Esophagus (tissue), 2 donors: ENCODE measurements at regions not wholly inside any gene's neighbourhood (a gene's known extent, or its start where the extent isn't known, plus 50 kb on each side); places are given as distances from the start of the nearest gene placed in this dataset.

Experiments used
- H3K27ac ChIP-seq, 2 donors: one replicate each; pipeline ENCODE4 v1.5.1; 2013; ENCODE audit warnings: low read depth in 2 of 2, mild to moderate bottlenecking in 2 of 2, inconsistent platforms in 1 of 2, low read length in 1 of 2, moderate library complexity in 1 of 2
- H3K27me3 ChIP-seq, 2 donors: one replicate each; pipeline ENCODE4 v1.6.1; 2013; ENCODE audit warnings: low read length in 2 of 2, control low read depth in 1 of 2, mild to moderate bottlenecking in 1 of 2; ENCODE audit not compliant: insufficient read depth in 2 of 2, control insufficient read depth in 1 of 2
- H3K36me3 ChIP-seq, 2 donors: one replicate each; pipeline ENCODE4 v1.6.1; 2013; ENCODE audit warnings: low read length in 1 of 2; ENCODE audit not compliant: control insufficient read depth in 2 of 2, insufficient read depth in 2 of 2
- H3K4me1 ChIP-seq, 2 donors: one replicate each; pipeline ENCODE4 v1.6.1; 2013; ENCODE audit warnings: low read length in 1 of 2; ENCODE audit not compliant: control insufficient read depth in 2 of 2, insufficient read depth in 2 of 2
- H3K4me3 ChIP-seq, 2 donors: one replicate each; pipeline ENCODE4 v1.5.1; 2013; ENCODE audit warnings: low read length in 2 of 2, mild to moderate bottlenecking in 2 of 2, low read depth in 1 of 2, moderate library complexity in 1 of 2
- H3K9me3 ChIP-seq, 2 donors: one replicate each; pipeline ENCODE4 v1.6.1; 2013; ENCODE audit warnings: mild to moderate bottlenecking in 2 of 2, low read depth in 1 of 2, low read length in 1 of 2, moderate library complexity in 1 of 2; ENCODE audit not compliant: control insufficient read depth in 2 of 2, insufficient read depth in 1 of 2
- WGBS, 2 donors: extraction: QIAGEN DNeasy Blood & Tissue Kit; methylation state at CpG; one replicate each; pipeline ENCODE4 v1.1.7; 2013; 5-methylcytosine and 5-hydroxymethylcytosine counted together
- donor health status: healthy with polysubstance abuse.
- donor health status: Bipolar disorder and iron deficiency.

DNA sequence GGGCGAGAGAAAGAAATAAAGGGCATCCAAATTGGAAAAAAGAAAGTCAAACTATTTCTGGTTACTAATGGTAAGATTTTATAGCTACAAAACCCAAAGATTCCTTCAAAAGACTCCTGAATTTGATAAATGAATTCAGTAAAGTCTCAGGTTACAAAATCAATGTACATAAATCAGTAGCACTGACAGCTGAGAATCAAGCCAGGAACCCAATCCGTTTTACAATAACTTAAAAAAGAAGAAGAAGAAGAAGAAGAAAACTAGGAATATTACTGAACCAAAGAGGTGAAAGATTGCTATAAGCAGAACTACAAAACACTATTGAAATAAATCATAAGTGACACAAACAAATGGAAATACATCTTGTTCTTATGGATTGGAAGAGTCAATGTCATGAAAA lies 291.5 kb upstream of the GULP1 start:
- Histone ChIP-seq H3K4me1 (no peaks in the 10 kb centered on the region), H3K36me3 (no peaks in the 10 kb centered on the region), H3K27ac (no peak overlapping the region), H3K4me3 (no peak overlapping the region), H3K9me3 (no peaks in the 10 kb centered on the region), H3K27me3 (no peaks in the 10 kb centered on the region)
- WGBS, 2 donors = 21 to 36% methylated on average over 2 of the region's 2 CpGs

- Histone ChIP-seq H3K36me3 (no peaks in the 10 kb centered on the region), H3K9me3 (no peaks in the 10 kb centered on the region), H3K4me1 (no peaks in the 10 kb centered on the region), H3K4me3 (no peak overlapping the region), H3K27ac (no peak overlapping the region), H3K27me3 (no peaks in the 10 kb centered on the region)
- WGBS, 2 donors = 25 to 57% methylated on average over 2 of the region's 2 CpGs
Measured at GRCh38 chr2:188003800-188004199, 287.9 kb upstream of the GULP1 start.

GRCh38 chr2:188013767-188014166 lies 277.9 kb upstream of the GULP1 start:
- no peaks in the 10 kb centered on the region for H3K36me3 ChIP-seq
- no peaks in the 10 kb centered on the region for H3K27me3 ChIP-seq
- H3K9me3 ChIP-seq = no peaks in the 10 kb centered on the region
- H3K4me1 ChIP-seq = no peaks in the 10 kb centered on the region
- no peak overlapping the region for H3K4me3 ChIP-seq
- no peak overlapping the region for H3K27ac ChIP-seq

- WGBS, 2 donors = 81 to 93% methylated on average over 3 of the region's 3 CpGs
- Histone ChIP-seq H3K4me3 (no peak overlapping the region), H3K27me3 (no peaks in the 10 kb centered on the region), H3K36me3 (no peaks in the 10 kb centered on the region), H3K4me1 (no peaks in the 10 kb centered on the region), H3K9me3 (peaks cover 0 to 6% of the 10 kb centered on the region in 2 donors), H3K27ac (no peak overlapping the region)
Measured at GRCh38 chr2:188016917-188017316, 274.8 kb upstream of the GULP1 start.

DNA sequence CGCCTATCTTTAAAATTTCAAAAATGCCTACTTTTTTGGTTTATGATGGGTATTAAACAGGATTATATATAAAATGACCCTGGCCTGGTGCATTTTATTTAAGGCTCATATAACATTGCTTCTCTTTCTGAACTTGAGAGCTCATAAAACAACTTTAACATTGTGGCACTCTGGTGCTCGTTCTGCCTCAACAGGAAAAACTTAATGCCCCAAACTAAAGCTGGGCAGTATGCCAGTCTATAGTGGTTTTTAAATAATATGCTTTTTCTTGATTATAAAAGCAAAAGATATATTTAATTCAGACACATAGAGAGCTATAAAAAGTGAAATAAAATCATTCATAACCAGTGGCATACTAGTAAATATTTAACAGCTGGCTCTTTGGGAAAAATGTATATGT lies 269.3 kb upstream of the GULP1 start:
- 55 to 69% methylated on average over 2 of the region's 2 CpGs for WGBS, 2 donors
- Histone ChIP-seq H3K9me3 (peaks cover 0 to 6% of the 10 kb centered on the region in 2 donors), H3K27ac (no peak overlapping the region), H3K36me3 (no peaks in the 10 kb centered on the region), H3K4me3 (no peak overlapping the region), H3K27me3 (no peaks in the 10 kb centered on the region), H3K4me1 (no peaks in the 10 kb centered on the region)

- Histone ChIP-seq H3K4me3 (no peak overlapping the region), H3K4me1 (no peaks in the 10 kb centered on the region), H3K27ac (no peak overlapping the region), H3K36me3 (no peaks in the 10 kb centered on the region), H3K27me3 (no peaks in the 10 kb centered on the region), H3K9me3 (peaks cover 0 to 6% of the 10 kb centered on the region in 2 donors)
- WGBS, 2 donors = 81 to 93% methylated on average over 1 of the region's 1 CpG
Measured at GRCh38 chr2:188023035-188023434, 268.6 kb upstream of the GULP1 start.

DNA sequence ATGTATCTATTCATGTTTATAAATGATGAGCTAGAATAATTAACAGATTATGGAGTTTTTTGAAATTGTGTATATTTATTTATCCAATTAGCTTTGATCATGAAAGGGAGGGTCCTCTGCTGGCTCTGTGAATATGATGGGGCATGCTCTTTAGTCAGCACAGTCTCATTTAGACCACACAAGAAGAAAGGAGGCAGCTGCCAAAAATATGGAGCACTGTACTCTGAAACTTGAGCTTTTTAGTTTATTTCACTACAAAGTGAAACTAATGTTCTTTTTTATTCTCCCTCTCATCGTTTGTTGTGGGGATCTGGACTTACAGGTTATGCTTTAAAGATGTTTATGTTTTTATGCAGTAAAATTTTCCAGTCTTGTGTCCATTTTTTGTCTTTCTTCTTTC lies 266.9 kb upstream of the GULP1 start:
- H3K4me3 ChIP-seq = no peak overlapping the region
- no peaks in the 10 kb centered on the region for H3K4me1 ChIP-seq
- H3K27ac ChIP-seq = no peak overlapping the region
- no peaks in the 10 kb centered on the region for H3K27me3 ChIP-seq
- H3K36me3 ChIP-seq = no peaks in the 10 kb centered on the region
- 19 to 50% methylated on average over 1 of the region's 1 CpG for WGBS, 2 donors
- H3K9me3 ChIP-seq = peaks cover 0 to 4% of the 10 kb centered on the region in 2 donors

DNA sequence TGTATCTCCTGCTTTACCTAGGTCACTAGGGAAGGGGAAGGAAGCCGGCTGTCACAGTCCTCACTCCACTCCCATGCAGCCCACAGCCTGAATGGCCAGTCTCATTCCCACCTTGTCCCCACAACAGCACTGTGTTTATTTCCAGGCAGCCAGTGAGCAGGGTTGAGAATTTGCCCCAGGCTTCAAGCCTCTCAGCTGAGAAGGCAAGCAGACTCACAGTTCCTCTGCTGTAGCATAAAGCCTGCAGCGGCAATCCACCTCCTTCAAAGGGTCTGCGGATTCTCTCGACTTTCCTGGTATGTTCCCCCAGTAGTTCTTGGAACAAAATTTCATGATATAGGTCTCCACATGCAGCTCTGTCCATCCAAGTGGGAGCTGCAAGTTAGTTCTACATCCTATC lies 262.9 kb upstream of the GULP1 start:
- H3K9me3 ChIP-seq = no peaks in the 10 kb centered on the region
- H3K27me3 ChIP-seq = no peaks in the 10 kb centered on the region
- 82 to 88% methylated on average over 4 of the region's 4 CpGs for WGBS, 2 donors
- H3K36me3 ChIP-seq = no peaks in the 10 kb centered on the region
- H3K4me1 ChIP-seq = no peaks in the 10 kb centered on the region
- H3K4me3 ChIP-seq = no peak overlapping the region
- H3K27ac ChIP-seq = no peak overlapping the region

- WGBS, 2 donors = 49 to 65% methylated on average over 3 of the region's 3 CpGs
- no peaks in the 10 kb centered on the region for H3K4me1 ChIP-seq
- H3K27me3 ChIP-seq = no peaks in the 10 kb centered on the region
- no peak overlapping the region for H3K27ac ChIP-seq
- no peak overlapping the region for H3K4me3 ChIP-seq
- no peaks in the 10 kb centered on the region for H3K9me3 ChIP-seq
- no peaks in the 10 kb centered on the region for H3K36me3 ChIP-seq
Measured at GRCh38 chr2:188032306-188032705, 259.4 kb upstream of the GULP1 start.

GRCh38 chr2:188032786-188033185 lies 258.9 kb upstream of the GULP1 start:
- H3K4me3 ChIP-seq = no peak overlapping the region
- no peaks in the 10 kb centered on the region for H3K9me3 ChIP-seq
- WGBS, 2 donors = 52 to 57% methylated on average over 3 of the region's 3 CpGs
- H3K4me1 ChIP-seq = no peaks in the 10 kb centered on the region
- H3K36me3 ChIP-seq = no peaks in the 10 kb centered on the region
- no peaks in the 10 kb centered on the region for H3K27me3 ChIP-seq
- no peak overlapping the region for H3K27ac ChIP-seq
